Astrocyte (in vitro differentiated cells and primary cell): ENCODE measurements at regions not wholly inside any gene's neighbourhood (a gene's known extent, or its start where the extent isn't known, plus 50 kb on each side); places are given as distances from the start of the nearest gene placed in this dataset.
"Not testable (repeated sequence)": the region's sequence is repeated elsewhere in the genome, so short reads cannot be mapped to it uniquely, and the experiment has no call there.

Experiments
- CTCF ChIP-seq: IDR thresholded peaks from 2 replicates; pipeline ENCODE4 v1.5.1; 2011; ENCODE audit warnings: low read depth, mild to moderate bottlenecking, inconsistent platforms, low read length, moderate library complexity; ENCODE audit not compliant: insufficient read depth
- EZH2 ChIP-seq: IDR thresholded peaks from 2 replicates; pipeline ENCODE4 v1.6.1; 2012; ENCODE audit warnings: mild to moderate bottlenecking, low read length, inconsistent platforms; ENCODE audit not compliant: insufficient read depth

GRCh38 chr1:178043940-178044339 lies 50.0 kb upstream of the RASAL2 start:
- not testable (repeated sequence) for TF ChIP-seq CTCF, EZH2
